Peyer's patch (tissue), 4 donors: ENCODE measurements at regions not wholly inside any gene's neighbourhood (a gene's known extent, or its start where the extent isn't known, plus 50 kb on each side); places are given as distances from the start of the nearest gene placed in this dataset.

Experiments used
- DNase-seq, 3 donors: peaks; one replicate each; pipeline ENCODE4 v3.0.0-alpha.2; 2017 to 2019
- H3K27ac ChIP-seq, 4 donors: fragments of 200-600 bp; sonication (generic); one replicate each; pipeline ENCODE4 v1.5.1; 2016 to 2019
- H3K27me3 ChIP-seq, 2 donors: fragments of 200-600 bp; sonication (generic); one replicate each; pipeline ENCODE4 v1.5.1; 2019
- H3K36me3 ChIP-seq, 3 donors: fragments of 200-600 bp; sonication (generic); one replicate each; pipeline ENCODE4 v1.5.1; 2016 to 2019
- H3K4me1 ChIP-seq, 4 donors: fragments of 200-600 bp; sonication (generic); one replicate each; pipeline ENCODE4 v1.5.1; 2016 to 2019
- H3K4me3 ChIP-seq, 4 donors: fragments of 200-600 bp; sonication (generic); 1 replicate in 3 of 4; 2 replicates in 1 of 4; pipeline ENCODE4 v1.5.1; 2016 to 2019; ENCODE audit warnings: mild to moderate bottlenecking in 1 of 4
- H3K9me3 ChIP-seq, 4 donors: fragments of 200-600 bp; sonication (generic); one replicate each; pipeline ENCODE4 v1.5.1; 2016 to 2019; ENCODE audit warnings: mild to moderate bottlenecking in 1 of 4
- POLR2A ChIP-seq, 2 donors: fragments of 450-650 bp; IDR thresholded peaks; one replicate each; pipeline ENCODE4 v1.5.1; 2017; ENCODE audit warnings: antibody characterized with exemption in 2 of 2, mild to moderate bottlenecking in 2 of 2, moderate library complexity in 2 of 2
- TF ChIP-seq, protein P1 (sequence below), 6 experiments: fragments of 450-650 bp in 4 of 6; fragments of 200-600 bp in 2 of 6; sonication (generic) in 1 of 6; IDR thresholded peaks; one replicate each; pipeline ENCODE4 v1.5.1; 2017 to 2019; ENCODE audit warnings: antibody characterized with exemption in 6 of 6, mild to moderate bottlenecking in 3 of 6, moderate library complexity in 1 of 6

- DNase-seq = no peak
- Histone ChIP-seq H3K36me3 (no peaks in the 10 kb centered on the region), H3K27me3 (no peaks in the 10 kb centered on the region), H3K4me3 (no peak overlapping the region), H3K4me1 (no peaks in the 10 kb centered on the region), H3K9me3 (no peaks in the 10 kb centered on the region), H3K27ac (no peak overlapping the region)
- TF ChIP-seq, protein P1, sequence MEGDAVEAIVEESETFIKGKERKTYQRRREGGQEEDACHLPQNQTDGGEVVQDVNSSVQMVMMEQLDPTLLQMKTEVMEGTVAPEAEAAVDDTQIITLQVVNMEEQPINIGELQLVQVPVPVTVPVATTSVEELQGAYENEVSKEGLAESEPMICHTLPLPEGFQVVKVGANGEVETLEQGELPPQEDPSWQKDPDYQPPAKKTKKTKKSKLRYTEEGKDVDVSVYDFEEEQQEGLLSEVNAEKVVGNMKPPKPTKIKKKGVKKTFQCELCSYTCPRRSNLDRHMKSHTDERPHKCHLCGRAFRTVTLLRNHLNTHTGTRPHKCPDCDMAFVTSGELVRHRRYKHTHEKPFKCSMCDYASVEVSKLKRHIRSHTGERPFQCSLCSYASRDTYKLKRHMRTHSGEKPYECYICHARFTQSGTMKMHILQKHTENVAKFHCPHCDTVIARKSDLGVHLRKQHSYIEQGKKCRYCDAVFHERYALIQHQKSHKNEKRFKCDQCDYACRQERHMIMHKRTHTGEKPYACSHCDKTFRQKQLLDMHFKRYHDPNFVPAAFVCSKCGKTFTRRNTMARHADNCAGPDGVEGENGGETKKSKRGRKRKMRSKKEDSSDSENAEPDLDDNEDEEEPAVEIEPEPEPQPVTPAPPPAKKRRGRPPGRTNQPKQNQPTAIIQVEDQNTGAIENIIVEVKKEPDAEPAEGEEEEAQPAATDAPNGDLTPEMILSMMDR (IDR thresholded peaks at IDR 0.05) = no peak
- TF ChIP-seq POLR2A (IDR thresholded peaks at IDR 0.05) = no peak
Measured at GRCh38 chr6:2502998-2503674, 247.6 kb downstream of the MYLK4 start.

- Histone ChIP-seq H3K36me3 (no peaks in the 10 kb centered on the region), H3K4me1 (no peaks in the 10 kb centered on the region), H3K9me3 (no peaks in the 10 kb centered on the region), H3K27me3 (no peaks in the 10 kb centered on the region), H3K27ac (no peak overlapping the region), H3K4me3 (no peak overlapping the region)
- no peak for DNase-seq
- no peak for TF ChIP-seq POLR2A (IDR thresholded peaks at IDR 0.05)
- TF ChIP-seq, protein P1 (IDR thresholded peaks at IDR 0.05) = no peak
Measured at GRCh38 chr6:2502096-2502997, 248.4 kb downstream of the MYLK4 start.

DNA sequence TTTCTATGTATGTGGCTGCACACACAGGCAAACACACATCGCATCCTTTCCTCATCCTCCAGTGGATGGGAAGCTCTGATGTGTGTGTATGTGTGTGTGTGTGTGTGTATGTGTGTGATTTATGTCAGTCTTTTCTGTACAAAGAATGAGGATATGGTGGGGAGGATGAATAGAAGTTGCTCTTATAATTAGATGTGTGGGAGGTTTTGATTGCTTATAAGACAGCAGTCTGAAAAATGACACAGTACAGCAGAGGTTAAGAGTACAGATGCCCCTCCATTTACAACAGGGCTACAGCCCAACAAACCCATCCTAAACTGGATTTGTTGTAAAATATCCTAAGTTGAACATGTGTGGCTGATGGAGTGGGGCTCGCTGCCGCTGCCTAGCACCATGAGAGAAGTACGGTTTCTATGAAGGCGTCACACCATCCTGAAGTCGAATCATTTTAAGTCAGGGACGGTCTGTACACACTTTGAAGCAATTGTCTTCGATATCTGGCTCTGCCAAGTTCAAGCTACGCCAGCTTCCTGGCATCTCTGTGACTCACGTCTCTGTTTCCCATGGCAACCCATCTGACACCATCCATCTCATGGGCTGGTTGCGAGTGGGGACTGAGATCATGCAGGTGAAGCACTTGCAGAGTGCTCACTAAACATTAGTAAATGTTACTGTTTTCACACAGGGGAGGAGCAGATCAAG lies 252.6 kb downstream of the MYLK4 start:
- Histone ChIP-seq H3K36me3 (no peaks in the 10 kb centered on the region), H3K4me1 (no peaks in the 10 kb centered on the region), H3K9me3 (no peaks in the 10 kb centered on the region), H3K27ac (no peak overlapping the region), H3K27me3 (no peaks in the 10 kb centered on the region), H3K4me3 (no peak overlapping the region)
- DNase-seq = no peak
- TF ChIP-seq, protein P1 (IDR thresholded peaks at IDR 0.05) = no peak
- TF ChIP-seq POLR2A (IDR thresholded peaks at IDR 0.05) = no peak

DNA sequence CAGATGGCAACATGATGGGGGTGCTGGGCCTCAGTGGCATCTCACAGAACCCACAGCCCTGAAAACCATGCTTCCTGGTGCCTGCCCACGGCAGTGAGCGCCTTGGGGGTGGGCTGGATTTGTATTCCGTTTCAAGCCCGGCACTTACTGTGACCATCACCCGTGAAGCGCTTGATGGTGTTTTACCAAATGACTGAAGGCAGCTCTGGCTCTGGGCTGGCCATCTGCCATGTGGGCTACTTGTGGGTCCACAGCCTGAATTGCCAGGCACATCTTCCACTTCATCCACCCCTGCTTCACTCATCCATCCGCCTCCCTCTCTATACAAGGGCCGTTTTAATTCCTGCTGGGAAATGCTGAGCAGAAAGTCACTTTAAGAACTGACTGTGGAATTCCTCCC lies 250.9 kb upstream of the GMDS start:
- H3K4me3 ChIP-seq = no peak overlapping the region
- H3K27ac ChIP-seq = no peak overlapping the region
- DNase-seq = no peak
- no peaks in the 10 kb centered on the region for H3K27me3 ChIP-seq
- no peaks in the 10 kb centered on the region for H3K36me3 ChIP-seq
- no peaks in the 10 kb centered on the region for H3K9me3 ChIP-seq
- TF ChIP-seq, protein P1 (IDR thresholded peaks at IDR 0.05) = no peak
- no peak for TF ChIP-seq POLR2A (IDR thresholded peaks at IDR 0.05)
- H3K4me1 ChIP-seq = no peaks in the 10 kb centered on the region

DNA sequence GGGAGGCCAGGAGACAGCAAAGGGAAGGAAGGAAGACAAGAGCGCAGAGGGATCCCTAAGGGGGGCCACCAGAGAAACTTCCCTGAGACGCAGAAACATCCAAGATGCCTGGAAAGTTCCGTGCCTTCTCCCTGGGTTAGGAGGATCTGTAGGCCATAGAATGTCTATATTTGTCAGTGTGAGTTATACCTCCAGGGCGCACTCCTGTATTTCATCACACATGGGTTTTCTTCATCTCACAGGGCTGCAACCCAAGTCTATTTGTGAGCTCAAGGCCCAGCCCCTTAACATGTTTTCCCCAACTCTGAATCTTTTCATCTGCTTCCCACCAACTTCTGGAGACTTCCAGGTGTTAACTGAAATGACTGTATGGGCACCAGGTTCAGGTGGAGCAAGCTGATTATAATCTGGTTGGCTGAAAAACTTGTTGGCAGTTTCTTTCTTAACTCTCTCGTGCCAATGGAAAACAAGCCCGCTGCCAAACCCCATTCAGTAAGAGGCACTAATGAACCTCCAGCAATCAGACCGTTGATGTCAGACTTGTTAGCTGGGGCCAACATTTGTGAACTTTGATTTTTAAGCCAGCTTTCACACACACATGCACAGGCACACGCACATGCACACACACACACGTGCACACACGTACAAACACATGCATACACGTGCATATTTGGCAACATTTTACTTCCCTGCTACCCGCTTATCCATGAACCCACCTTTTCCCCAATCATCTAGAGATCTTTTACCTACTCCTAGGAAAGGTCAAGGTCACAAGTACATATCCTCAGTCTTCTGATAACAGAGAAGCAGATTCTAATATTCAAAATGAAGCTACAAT lies 247.5 kb upstream of the GMDS start:
- no peaks in the 10 kb centered on the region for H3K9me3 ChIP-seq
- H3K36me3 ChIP-seq = no peaks in the 10 kb centered on the region
- H3K4me1 ChIP-seq = no peaks in the 10 kb centered on the region
- no peak for TF ChIP-seq POLR2A (IDR thresholded peaks at IDR 0.05)
- TF ChIP-seq, protein P1 (IDR thresholded peaks at IDR 0.05) = no peak
- DNase-seq = no peak
- no peaks in the 10 kb centered on the region for H3K27me3 ChIP-seq
- no peak overlapping the region for H3K4me3 ChIP-seq
- no peak overlapping the region for H3K27ac ChIP-seq
